NCI-H774 (cell line): ENCODE measurements at regions not wholly inside any gene's neighbourhood (a gene's known extent, or its start where the extent isn't known, plus 50 kb on each side); places are given as distances from the start of the nearest gene placed in this dataset.
"Not testable (repeated sequence)": the region's sequence is repeated elsewhere in the genome, so short reads cannot be mapped to it uniquely, and the experiment has no call there.

ENCODE experiments used
- DNase-seq: peaks from one replicate; lab custom pipeline; 2025; lab: John Stamatoyannopoulos, UW

- no peak for DNase-seq
Observed at GRCh38 chr6:90463359-90463758, 123.5 kb downstream of the MAP3K7 start.

GRCh38 chr6:90462102-90462501 is 124.8 kb downstream of the MAP3K7 start:
- DNase-seq, result no peak

GRCh38 chr6:90461383-90461782 is 125.5 kb downstream of the MAP3K7 start:
- no peak for DNase-seq

- no peak for DNase-seq
Observed at GRCh38 chr6:90460051-90460450, 126.8 kb downstream of the MAP3K7 start.

- DNase-seq, result no peak
Observed at GRCh38 chr6:90459225-90459758, 127.6 kb downstream of the MAP3K7 start.

- DNase-seq, result no peak
Observed at GRCh38 chr6:90458353-90459224, 128.3 kb downstream of the MAP3K7 start.

GRCh38 chr6:90457867-90458259 is 129.0 kb downstream of the MAP3K7 start:
- DNase-seq, result no peak

GRCh38 chr6:90456997-90457866 is 129.6 kb downstream of the MAP3K7 start:
- DNase-seq, result not testable (repeated sequence)

GRCh38 chr6:90456001-90456400 is 130.9 kb downstream of the MAP3K7 start:
- no peak for DNase-seq

- no peak for DNase-seq
Observed at GRCh38 chr6:90454836-90455427, 131.9 kb downstream of the MAP3K7 start.

GRCh38 chr6:90450268-90450953 is 136.5 kb downstream of the MAP3K7 start:
- no peak for DNase-seq

GRCh38 chr6:90449311-90449710 is 137.6 kb downstream of the MAP3K7 start:
- DNase-seq, result no peak

GRCh38 chr6:90448836-90449235 is 138.0 kb downstream of the MAP3K7 start:
- DNase-seq, result no peak

- DNase-seq, result no peak
Observed at GRCh38 chr6:90446164-90446563, 140.7 kb downstream of the MAP3K7 start.

GRCh38 chr6:90445533-90446108 is 141.3 kb downstream of the MAP3K7 start:
- no peak for DNase-seq

- no peak for DNase-seq
Observed at GRCh38 chr6:90444160-90444714, 142.6 kb downstream of the MAP3K7 start.

GRCh38 chr6:90442366-90442765 is 144.5 kb downstream of the MAP3K7 start:
- DNase-seq, result no peak

- DNase-seq, result no peak
Observed at GRCh38 chr6:90440586-90441283, 144.1 kb upstream of the BACH2 start.

GRCh38 chr6:90439586-90439985 is 142.9 kb upstream of the BACH2 start:
- no peak for DNase-seq

GRCh38 chr6:90436403-90436802 is 139.8 kb upstream of the BACH2 start:
- no peak for DNase-seq
